Keratinocyte (primary cell): ENCODE measurements at regions not wholly inside any gene's neighbourhood (a gene's known extent, or its start where the extent isn't known, plus 50 kb on each side); places are given as distances from the start of the nearest gene placed in this dataset.
"Not testable (repeated sequence)": the region's sequence is repeated elsewhere in the genome, so short reads cannot be mapped to it uniquely, and the experiment has no call there.

ENCODE experiments used
- DNase-seq: peaks from one replicate; pipeline ENCODE4 v3.0.0-alpha.2; 2011; ENCODE audit warnings: low read depth, missing footprints, low spot score
- FAIRE-seq: peaks from 2 replicates; lab custom pipeline; 2011; peaks lifted over from hg19 to GRCh38; lab: Jason Lieb, UNC
- H2AFZ ChIP-seq: 2 replicates; pipeline ENCODE4 v1.6.0; 2012; ENCODE audit warnings: low read length, control low read depth, inconsistent platforms; ENCODE audit not compliant: control insufficient read depth
- H3K27ac ChIP-seq: 2 replicates; pipeline ENCODE4 v1.5.1; 2011; ENCODE audit warnings: low read length; ENCODE audit not compliant: control insufficient read depth, insufficient read depth
- H3K27me3 ChIP-seq: 3 replicates; pipeline ENCODE4 v1.6.0; 2011; ENCODE audit warnings: low read length; ENCODE audit not compliant: control insufficient read depth, insufficient read depth; ENCODE audit errors: extremely low read depth
- H3K36me3 ChIP-seq, 2 experiments: 2 replicates in 1 of 2; 3 replicates in 1 of 2; pipeline ENCODE4 v1.5.1; 2011; ENCODE audit warnings: low read length in 2 of 2, mild to moderate bottlenecking in 1 of 2; ENCODE audit not compliant: control insufficient read depth in 2 of 2, insufficient read depth in 2 of 2; ENCODE audit errors: extremely low read depth in 1 of 2
- H3K4me1 ChIP-seq: 3 replicates; pipeline ENCODE4 v1.5.1; 2011; ENCODE audit warnings: low read length; ENCODE audit not compliant: control insufficient read depth, insufficient read depth; ENCODE audit errors: extremely low read depth
- H3K4me2 ChIP-seq: 3 replicates; pipeline ENCODE4 v1.6.0; 2011; ENCODE audit warnings: low read depth, low read length; ENCODE audit not compliant: control insufficient read depth, insufficient read depth; ENCODE audit errors: extremely low read depth
- H3K4me3 ChIP-seq, 3 experiments: fragments of 200-600 bp in 1 of 3; sonication (generic) in 1 of 3; 2 replicates in 2 of 3; 3 replicates in 1 of 3; pipeline ENCODE4 v1.5.1; 2011 to 2016; ENCODE audit warnings: low read length in 3 of 3, mild to moderate bottlenecking in 3 of 3, control low read depth in 2 of 3, inconsistent platforms in 1 of 3, low read depth in 1 of 3, mixed read lengths in 1 of 3, mixed run types in 1 of 3, moderate library complexity in 1 of 3; ENCODE audit not compliant: control insufficient read depth in 2 of 3, insufficient read depth in 2 of 3; ENCODE audit errors: extremely low read depth in 1 of 3
- H3K79me2 ChIP-seq: 2 replicates; pipeline ENCODE4 v1.6.0; 2012; ENCODE audit warnings: low read length; ENCODE audit not compliant: control insufficient read depth, insufficient read depth
- H3K9ac ChIP-seq: 3 replicates; pipeline ENCODE4 v1.6.0; 2011; ENCODE audit warnings: low read length; ENCODE audit not compliant: control insufficient read depth, insufficient read depth; ENCODE audit errors: extremely low read depth
- H3K9me1 ChIP-seq: 3 replicates; pipeline ENCODE4 v1.6.0; 2011; ENCODE audit warnings: low read length; ENCODE audit not compliant: control insufficient read depth, insufficient read depth; ENCODE audit errors: extremely low read depth
- H3K9me3 ChIP-seq: 2 replicates; pipeline ENCODE4 v1.5.1; 2012; ENCODE audit warnings: low read depth, low read length; ENCODE audit not compliant: control insufficient read depth
- H4K20me1 ChIP-seq: 3 replicates; pipeline ENCODE4 v1.6.0; 2011; ENCODE audit warnings: low read length; ENCODE audit not compliant: control insufficient read depth, insufficient read depth; ENCODE audit errors: extremely low read depth
- EZH2 ChIP-seq: IDR thresholded peaks from one replicate; pipeline ENCODE4 v1.6.1; 2012; ENCODE audit warnings: inconsistent platforms, mild to moderate bottlenecking, low read length, moderate library complexity
- dilution Hi-C: fragments of 300-500 bp; cut with MboI; formaldehyde crosslinking; loops from one replicate; pipeline ENCODE4 v1.7.0; 2020; ENCODE audit warnings: low sequenced_read_pairs; ENCODE audit not compliant: extremely low pct_ligation_motif_present
- TF ChIP-seq, protein P1 (sequence below), 3 experiments: IDR thresholded peaks in 1 of 3; conservative IDR thresholded peaks in 1 of 3; optimal IDR thresholded peaks in 1 of 3; 2 replicates in 2 of 3; 3 replicates in 1 of 3; pipeline versions ENCODE3 to v1.5.1; 2011; ENCODE audit warnings: low read length in 3 of 3, mild to moderate bottlenecking in 3 of 3, moderate library complexity in 2 of 3, control low read depth in 1 of 3, inconsistent platforms in 1 of 3; ENCODE audit not compliant: insufficient read depth in 2 of 3; ENCODE audit errors: extremely low read depth in 1 of 3

DNA sequence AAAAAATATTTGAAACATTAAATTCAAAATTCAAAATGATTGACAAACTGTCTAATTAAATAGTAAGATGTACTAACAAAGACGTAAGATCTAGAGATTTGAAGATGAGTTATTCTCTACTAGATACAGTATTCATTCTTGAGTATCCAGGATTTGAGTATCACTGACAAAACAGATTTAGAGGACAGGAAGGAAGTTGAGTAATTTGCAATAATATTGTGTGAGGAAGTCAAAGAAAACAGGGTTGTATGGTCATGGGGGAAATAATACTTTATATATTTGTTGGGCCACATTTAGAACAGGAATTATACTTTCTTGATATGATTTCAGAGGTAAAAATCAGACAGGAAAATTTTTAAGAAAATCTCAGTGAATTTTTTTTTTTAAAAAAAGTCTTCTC lies 393.1 kb upstream of the CDIN1 start:
- no peak for FAIRE-seq

DNA sequence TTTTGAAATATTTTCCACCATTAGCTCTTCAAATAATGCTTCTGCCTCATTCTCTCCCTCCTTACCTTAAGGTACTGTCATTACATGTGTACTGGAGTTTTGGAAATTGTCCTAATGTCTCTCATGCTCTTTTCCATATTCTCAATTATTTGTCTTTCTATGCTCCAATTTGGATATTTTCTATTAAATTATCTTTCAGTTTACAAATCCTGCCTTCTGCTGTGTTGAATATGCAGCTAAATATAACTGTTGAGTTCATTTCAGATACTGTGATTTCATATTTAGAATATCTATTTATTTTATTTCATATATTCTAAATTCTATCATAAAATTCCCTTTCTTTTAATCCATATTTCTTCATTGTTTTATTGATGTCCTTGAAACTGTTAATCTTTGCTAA lies 388.0 kb upstream of the CDIN1 start:
- no peak overlapping the region for H3K4me3 ChIP-seq
- no peaks in the 10 kb centered on the region for H3K27me3 ChIP-seq
- no peak for DNase-seq
- no peak for FAIRE-seq
- TF ChIP-seq EZH2, result no peak
- TF ChIP-seq, protein P1, sequence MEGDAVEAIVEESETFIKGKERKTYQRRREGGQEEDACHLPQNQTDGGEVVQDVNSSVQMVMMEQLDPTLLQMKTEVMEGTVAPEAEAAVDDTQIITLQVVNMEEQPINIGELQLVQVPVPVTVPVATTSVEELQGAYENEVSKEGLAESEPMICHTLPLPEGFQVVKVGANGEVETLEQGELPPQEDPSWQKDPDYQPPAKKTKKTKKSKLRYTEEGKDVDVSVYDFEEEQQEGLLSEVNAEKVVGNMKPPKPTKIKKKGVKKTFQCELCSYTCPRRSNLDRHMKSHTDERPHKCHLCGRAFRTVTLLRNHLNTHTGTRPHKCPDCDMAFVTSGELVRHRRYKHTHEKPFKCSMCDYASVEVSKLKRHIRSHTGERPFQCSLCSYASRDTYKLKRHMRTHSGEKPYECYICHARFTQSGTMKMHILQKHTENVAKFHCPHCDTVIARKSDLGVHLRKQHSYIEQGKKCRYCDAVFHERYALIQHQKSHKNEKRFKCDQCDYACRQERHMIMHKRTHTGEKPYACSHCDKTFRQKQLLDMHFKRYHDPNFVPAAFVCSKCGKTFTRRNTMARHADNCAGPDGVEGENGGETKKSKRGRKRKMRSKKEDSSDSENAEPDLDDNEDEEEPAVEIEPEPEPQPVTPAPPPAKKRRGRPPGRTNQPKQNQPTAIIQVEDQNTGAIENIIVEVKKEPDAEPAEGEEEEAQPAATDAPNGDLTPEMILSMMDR (optimal IDR thresholded peaks at IDR 0.05 in 1 of 3, IDR thresholded peaks at IDR 0.05 in 1 of 3, conservative IDR thresholded peaks at IDR 0.05 in 1 of 3; ENCODE audit: extremely low read depth in 1 of 3, insufficient read depth in 2 of 3, low read length in 3 of 3), result no peak
- H3K9ac ChIP-seq, result no peak overlapping the region
- no peaks in the 10 kb centered on the region for H3K9me3 ChIP-seq
- H2AFZ ChIP-seq, result no peak overlapping the region
- no peaks in the 10 kb centered on the region for H3K4me1 ChIP-seq
- dilution Hi-C loops, result no loop called here
- no peak overlapping the region for H3K27ac ChIP-seq
- no peaks in the 10 kb centered on the region for H3K36me3 ChIP-seq
- H3K9me1 ChIP-seq, result no peaks in the 10 kb centered on the region
- no peak overlapping the region for H3K4me2 ChIP-seq
- no peaks in the 10 kb centered on the region for H3K79me2 ChIP-seq
- H4K20me1 ChIP-seq, result no peaks in the 10 kb centered on the region

More for the DNA sequence above, 393.1 kb upstream of the CDIN1 start:
- Histone ChIP-seq H3K4me2 (no peak overlapping the region), H3K9ac (no peak overlapping the region), H3K4me3 (no peak overlapping the region), H3K36me3 (no peaks in the 10 kb centered on the region), H3K9me3 (no peaks in the 10 kb centered on the region), H3K9me1 (no peaks in the 10 kb centered on the region), H3K27me3 (no peaks in the 10 kb centered on the region), H4K20me1 (no peaks in the 10 kb centered on the region), H3K4me1 (no peaks in the 10 kb centered on the region), H3K79me2 (no peaks in the 10 kb centered on the region), H3K27ac (no peak overlapping the region), H2AFZ (no peak overlapping the region)
- DNase-seq, result no peak
- TF ChIP-seq, protein P1 (optimal IDR thresholded peaks at IDR 0.05 in 1 of 3, IDR thresholded peaks at IDR 0.05 in 1 of 3, conservative IDR thresholded peaks at IDR 0.05 in 1 of 3; ENCODE audit: extremely low read depth in 1 of 3, insufficient read depth in 2 of 3, low read length in 3 of 3), result no peak
- TF ChIP-seq EZH2, result no peak
- dilution Hi-C loops, result no loop called here

DNA sequence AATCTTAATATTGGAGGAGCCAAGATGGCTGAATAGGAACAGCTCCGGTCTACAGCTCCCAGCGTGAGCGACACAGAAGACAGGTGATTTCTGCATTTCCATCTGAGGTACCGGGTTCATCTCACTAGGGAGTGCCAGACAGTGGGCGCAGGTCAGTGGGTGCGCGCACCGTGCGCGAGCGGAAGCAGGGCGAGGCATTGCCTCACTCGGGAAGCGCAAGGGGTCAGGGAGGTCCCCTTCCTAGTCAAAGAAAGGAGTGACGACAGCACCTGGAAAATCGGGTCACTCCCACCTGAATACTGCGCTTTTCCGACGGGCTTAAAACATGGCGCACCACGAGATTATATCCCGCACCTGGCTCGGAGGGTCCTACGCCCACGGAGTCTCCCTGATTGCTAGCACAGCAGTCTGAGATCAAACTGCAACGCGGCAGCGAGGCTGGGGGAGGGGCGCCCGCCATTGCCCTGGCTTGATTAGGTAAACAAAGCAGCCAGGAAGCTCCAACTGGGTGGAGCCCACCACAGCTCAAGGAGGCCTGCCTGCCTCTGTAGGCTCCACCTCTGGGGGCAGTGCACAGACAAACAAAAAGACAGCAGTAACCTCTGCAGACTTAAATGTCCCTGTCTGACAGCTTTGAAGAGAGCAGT lies 383.9 kb upstream of the CDIN1 start:
- H3K36me3 ChIP-seq, H3K27me3 ChIP-seq, H3K4me2 ChIP-seq, H3K9me1 ChIP-seq, DNase-seq, H3K4me1 ChIP-seq, H3K79me2 ChIP-seq, H3K4me3 ChIP-seq, FAIRE-seq, dilution Hi-C loops, H3K9me3 ChIP-seq, H3K9ac ChIP-seq, H2AFZ ChIP-seq, H3K27ac ChIP-seq, H4K20me1 ChIP-seq: not testable (repeated sequence)
